ENCODE measurements at regions not wholly inside any gene's neighbourhood (a gene's known extent, or its start where the extent isn't known, plus 50 kb on each side); places are given as distances from the start of the nearest gene placed in this dataset.

GRCh38 chr20:53840532-53840931 lies 229.9 kb downstream of the BCAS1 start:
- Histone ChIP-seq H2BK20ac (ENCODE audit: low read depth, low read length, poor library complexity, severe bottlenecking) (no peak overlapping the region), H3K23me2 (ENCODE audit: insufficient read length, low read depth, low read length, poor library complexity, severe bottlenecking) (no peaks in the 10 kb centered on the region), H2BK5ac (ENCODE audit: insufficient read length, low read length) (no peak overlapping the region), H2BK15ac (ENCODE audit: low read depth, low read length) (no peak overlapping the region), H3K4ac (ENCODE audit: low read depth, low read length) (no peak overlapping the region), H3K9me3 (ENCODE audit: control insufficient read depth, low read depth, low read length) (no peaks in the 10 kb centered on the region), H3K27ac (ENCODE audit: insufficient read length, low read depth, low read length) (no peak overlapping the region), H2AFZ (ENCODE audit: low read length) (no peak overlapping the region), H3K18ac (ENCODE audit: insufficient read length, low read depth, low read length) (no peak overlapping the region), H4K20me1 (ENCODE audit: control insufficient read depth, insufficient read depth, insufficient read length) (no peaks in the 10 kb centered on the region), H3K56ac (ENCODE audit: insufficient read length, low read depth, low read length) (no peak overlapping the region), H2AK5ac (ENCODE audit: insufficient read length, low read length) (no peak overlapping the region), H3K4me2 (ENCODE audit: insufficient read depth, insufficient read length, low read length) (no peak overlapping the region), H3T11ph (ENCODE audit: low read length) (no peak overlapping the region), H2BK12ac (ENCODE audit: insufficient read length, low read depth, low read length) (no peak overlapping the region), H3K79me1 (ENCODE audit: insufficient read depth, low read depth, low read length, poor library complexity, severe bottlenecking) (no peaks in the 10 kb centered on the region), H3K23ac (ENCODE audit: insufficient read length, low read depth, low read length) (no peak overlapping the region), H3K27me3 (ENCODE audit: insufficient read depth, low read length) (no peaks in the 10 kb centered on the region), H3K14ac (ENCODE audit: insufficient read depth, low read length) (no peak overlapping the region), H2BK120ac (ENCODE audit: low read depth, low read length, poor library complexity, severe bottlenecking) (no peak overlapping the region), H3K9ac (ENCODE audit: extremely low read depth, insufficient read length, low read length) (no peak overlapping the region), H3K79me2 (ENCODE audit: insufficient read depth, low read length) (no peaks in the 10 kb centered on the region), H3K4me1 (ENCODE audit: insufficient read depth, low read length) (no peaks in the 10 kb centered on the region), H4K8ac (replicated peaks; ENCODE audit: insufficient read length, low read depth, low read length) (no peak overlapping the region), H4K91ac (ENCODE audit: insufficient read length, low read depth, low read length) (no peak overlapping the region), H4K5ac (ENCODE audit: insufficient read length, low read depth, low read length) (no peak overlapping the region)
- no peaks in the 10 kb centered on the region for H3K36me3 Mint-ChIP-seq (ENCODE audit: insufficient read depth in 1 of 3, low read depth in 3 of 3)
- peaks cover 4 to 10% of the 10 kb centered on the region in 2 experiments; a peak in 1 of 4 replicates for H3K4me1 Mint-ChIP-seq
- no peak for TF ChIP-seq CTCF (conservative IDR thresholded peaks at IDR 0.05)
- H3K27ac Mint-ChIP-seq: no peak overlapping the region
- H3K4me3 Mint-ChIP-seq: no peak overlapping the region
- H3K27me3 Mint-ChIP-seq (ENCODE audit: low read depth): no peaks in the 10 kb centered on the region
- no peaks in the 10 kb centered on the region; a peak in 2 of 5 replicates for H3K9me3 Mint-ChIP-seq
- no peak for DNase-seq
